ENCODE measurements at regions not wholly inside any gene's neighbourhood (a gene's known extent, or its start where the extent isn't known, plus 50 kb on each side); places are given as distances from the start of the nearest gene placed in this dataset.

GRCh38 chr11:71095294-71095850, 157.0 kb downstream of the SHANK2 start:
- TF ChIP-seq SPI1 (IDR thresholded peaks at IDR 0.05; ENCODE audit: low read depth, low read length): no peak
- TF ChIP-seq POLR2A (IDR thresholded peaks at IDR 0.05; ENCODE audit: low read depth, low read length): no peak
- TF ChIP-seq POLR2AphosphoS5 (IDR thresholded peaks at IDR 0.05; ENCODE audit: low read depth, low read length): no peak

Measured in GM12891 (cell line).